Fibroblast of skin of left biceps (primary cell): ENCODE measurements at regions not wholly inside any gene's neighbourhood (a gene's known extent, or its start where the extent isn't known, plus 50 kb on each side); places are given as distances from the start of the nearest gene placed in this dataset.

Experiments
- DNase-seq, 2 experiments: peaks; one replicate each; pipeline ENCODE4 v3.0.0-alpha.2; 2013; ENCODE audit warnings: low read depth in 2 of 2

DNA sequence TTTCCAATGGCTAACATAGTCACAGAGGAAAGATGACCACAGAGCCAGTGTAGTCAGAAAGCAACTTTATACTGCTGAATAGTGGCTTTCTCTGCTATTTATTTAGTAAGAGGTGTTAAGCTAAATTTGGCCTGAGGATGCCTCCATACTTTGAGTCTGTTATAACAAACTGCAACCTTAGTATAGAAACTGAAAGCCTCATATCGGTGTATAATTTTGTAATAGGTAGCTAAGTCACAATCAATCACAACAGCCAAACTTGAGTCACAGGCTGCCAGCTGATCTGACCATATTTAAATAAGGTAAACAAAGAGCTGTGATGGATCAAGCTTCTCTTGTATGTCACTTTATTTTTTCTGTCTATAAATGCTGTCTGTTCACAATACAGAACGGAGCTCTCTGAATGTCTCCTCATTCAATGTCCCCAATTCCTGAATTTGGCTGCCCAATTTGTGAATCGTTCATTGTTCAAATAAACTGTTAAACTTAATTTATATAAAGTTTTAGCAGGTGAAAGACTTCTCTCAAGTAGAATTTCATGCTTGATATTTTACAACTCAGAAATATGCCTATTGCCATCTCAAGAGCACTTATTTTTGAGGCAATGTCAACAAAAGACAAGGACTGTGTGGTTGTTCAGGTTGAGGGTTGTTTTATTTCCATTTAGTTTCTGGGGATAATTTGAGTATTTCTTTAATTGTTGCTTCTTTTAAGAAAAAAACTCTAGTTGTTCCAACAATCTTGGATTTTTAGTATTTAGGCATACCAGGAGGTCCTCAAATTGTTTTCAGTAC lies 339.7 kb upstream of the B3GALT2 start:
- no peak for DNase-seq

DNA sequence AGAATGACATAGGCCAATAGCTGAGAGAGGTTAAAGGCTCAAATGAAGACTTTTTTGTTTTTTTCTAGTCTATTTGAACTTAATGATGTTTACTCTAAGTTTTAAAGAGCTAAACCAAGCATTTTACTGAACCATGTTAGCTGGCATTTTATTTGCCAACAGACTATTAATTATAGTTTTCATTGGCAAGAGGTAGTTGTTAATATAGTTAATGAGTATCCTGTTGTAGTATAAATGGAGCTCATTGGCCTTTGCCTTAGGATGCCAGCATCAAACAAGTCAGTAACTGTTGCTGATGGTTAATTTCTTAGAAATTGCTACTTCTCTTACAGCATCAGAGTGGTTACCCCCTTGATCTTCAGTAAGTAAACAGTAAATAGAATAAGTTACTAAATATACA lies 339.0 kb upstream of the B3GALT2 start:
- DNase-seq: no peak

DNA sequence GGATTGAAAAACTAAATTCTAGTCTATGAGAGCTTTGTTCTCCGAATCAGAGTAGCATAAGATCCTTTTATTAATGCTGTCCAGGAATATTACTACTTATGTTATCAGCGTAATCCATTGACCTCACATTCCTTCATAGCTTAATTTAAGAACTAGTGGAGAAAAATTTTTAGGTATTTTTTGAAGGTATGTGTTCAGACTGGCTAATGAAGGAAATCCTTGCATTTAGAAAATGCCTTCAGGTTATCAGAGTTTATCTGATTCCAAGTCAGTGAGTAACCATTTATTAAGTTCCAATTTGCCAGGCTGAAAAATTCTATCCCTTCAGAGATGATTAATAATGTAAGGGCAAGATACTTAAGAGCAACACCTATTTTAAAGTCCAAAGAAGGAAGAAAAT lies 338.2 kb upstream of the B3GALT2 start:
- DNase-seq: no peak

DNA sequence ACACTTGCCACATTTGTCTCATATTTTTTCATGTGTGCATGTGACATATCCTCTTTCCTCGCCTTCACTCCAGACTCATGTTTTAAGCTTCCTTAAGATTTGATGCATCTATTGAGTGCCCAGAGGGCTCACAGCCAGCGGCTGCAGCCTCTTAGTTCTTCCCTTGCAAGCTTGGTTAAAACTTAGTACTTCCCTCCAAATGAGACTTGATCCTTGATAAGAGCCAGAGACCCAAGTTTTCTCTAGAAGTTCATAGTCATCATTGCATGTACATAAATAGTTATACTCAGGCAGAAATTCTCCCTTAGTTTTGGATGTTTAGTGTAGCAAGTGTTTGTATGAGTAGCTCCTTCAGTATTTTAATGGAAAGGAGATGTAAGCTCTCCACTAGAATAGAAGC lies 337.6 kb upstream of the B3GALT2 start:
- no peak for DNase-seq

DNA sequence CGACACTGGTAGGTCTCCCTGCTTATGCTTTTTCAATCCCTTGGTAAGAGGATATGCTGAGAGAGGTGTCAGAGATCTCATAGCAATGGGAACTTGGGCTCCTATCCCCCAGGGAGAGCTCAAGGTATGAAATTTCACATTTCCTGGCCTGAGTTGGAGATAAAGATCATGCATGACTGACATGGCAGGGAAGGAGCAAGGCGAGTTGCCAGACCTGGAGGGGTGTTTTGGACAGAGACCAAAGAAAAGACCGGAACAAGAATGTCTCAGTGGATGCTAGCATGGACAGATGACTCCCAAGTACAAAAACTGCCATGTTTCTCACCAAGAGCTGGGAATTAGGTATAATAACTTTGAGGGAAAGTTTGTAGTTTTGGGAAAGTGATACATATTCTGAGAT lies 334.1 kb upstream of the B3GALT2 start:
- DNase-seq: no peak

DNA sequence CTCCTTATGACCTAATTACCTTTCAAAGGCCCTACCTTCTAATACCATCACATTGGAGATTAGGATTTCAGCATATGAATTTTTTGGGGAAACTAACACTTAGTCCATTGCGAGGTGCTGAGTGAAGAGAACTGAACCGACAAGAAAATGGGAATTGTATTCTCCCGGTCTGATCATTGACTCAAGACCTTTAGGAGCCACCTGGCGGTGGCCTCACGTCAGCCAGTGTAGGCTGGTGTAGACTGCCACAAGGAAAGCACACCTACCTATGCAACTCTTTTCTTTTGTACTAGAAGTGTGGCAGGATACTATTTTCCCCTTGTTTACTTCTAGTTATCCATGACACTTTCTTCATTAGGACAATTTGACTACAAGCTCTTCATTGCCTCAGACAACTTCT lies 333.5 kb upstream of the B3GALT2 start:
- DNase-seq: no peak

DNA sequence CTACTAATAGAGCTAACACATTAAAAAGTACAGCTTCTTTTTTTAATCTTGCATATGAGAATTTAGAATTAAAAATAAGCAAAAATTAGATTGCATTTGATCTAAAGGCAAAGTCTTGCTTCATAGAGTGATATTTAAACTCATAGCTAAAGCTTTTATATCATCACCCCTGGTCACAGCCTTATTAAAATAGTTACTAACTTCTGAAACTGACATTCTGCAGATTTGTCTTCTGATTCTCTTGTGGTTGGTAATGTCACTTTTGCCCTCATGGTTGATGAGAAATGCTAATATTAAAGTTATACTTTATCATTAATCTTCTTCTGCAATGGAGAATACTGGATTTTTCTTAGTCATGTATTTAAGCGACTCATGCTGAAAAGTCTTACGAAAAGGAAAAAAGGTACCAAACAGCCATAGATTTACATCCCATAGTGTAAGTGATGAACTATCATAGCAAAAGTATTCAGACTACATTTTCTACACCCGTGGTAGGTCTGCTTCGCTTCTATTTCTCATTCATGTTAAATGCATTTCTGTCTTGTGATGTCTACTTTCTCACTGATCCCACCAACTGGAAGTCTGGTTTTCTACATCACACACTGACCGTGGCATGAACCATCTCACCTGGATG lies 330.5 kb upstream of the B3GALT2 start:
- no peak for DNase-seq

DNA sequence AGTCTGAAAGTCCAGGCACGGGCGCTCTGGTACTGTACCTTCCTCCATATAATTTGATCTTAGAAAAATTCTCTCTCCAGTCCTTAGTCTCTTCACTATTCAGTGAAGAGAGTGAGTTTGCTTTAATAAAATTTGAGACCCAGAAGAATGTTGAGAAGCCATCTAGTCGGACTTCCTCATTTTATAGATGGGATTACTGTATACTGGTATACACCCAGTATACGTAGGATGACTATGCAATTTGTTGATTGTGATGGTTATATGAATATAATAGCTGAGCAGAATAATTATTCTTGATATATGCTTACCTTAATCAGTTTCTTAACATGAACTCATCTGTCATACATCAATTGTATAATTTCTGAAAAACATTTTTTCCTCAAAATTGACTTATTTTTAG lies 328.0 kb upstream of the B3GALT2 start:
- DNase-seq: no peak

DNA sequence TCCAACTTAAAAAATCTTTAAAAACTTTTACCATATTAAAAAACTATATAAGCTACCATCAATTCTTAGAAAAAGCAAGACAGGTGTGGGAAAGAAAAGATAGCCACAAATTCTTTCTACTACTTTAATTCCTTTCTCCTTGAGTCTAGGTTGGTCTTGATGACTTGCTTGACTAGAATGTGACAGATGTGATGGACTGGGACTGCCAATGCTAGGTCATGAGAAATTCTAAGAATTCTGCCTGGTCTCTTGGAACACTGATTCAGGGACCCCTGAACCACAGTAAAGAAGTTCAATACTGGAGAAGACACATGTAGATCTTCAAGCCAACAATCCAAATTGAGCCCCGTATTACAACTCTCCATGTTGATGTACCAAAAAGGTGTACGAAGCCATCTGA lies 326.6 kb upstream of the B3GALT2 start:
- no peak for DNase-seq

DNA sequence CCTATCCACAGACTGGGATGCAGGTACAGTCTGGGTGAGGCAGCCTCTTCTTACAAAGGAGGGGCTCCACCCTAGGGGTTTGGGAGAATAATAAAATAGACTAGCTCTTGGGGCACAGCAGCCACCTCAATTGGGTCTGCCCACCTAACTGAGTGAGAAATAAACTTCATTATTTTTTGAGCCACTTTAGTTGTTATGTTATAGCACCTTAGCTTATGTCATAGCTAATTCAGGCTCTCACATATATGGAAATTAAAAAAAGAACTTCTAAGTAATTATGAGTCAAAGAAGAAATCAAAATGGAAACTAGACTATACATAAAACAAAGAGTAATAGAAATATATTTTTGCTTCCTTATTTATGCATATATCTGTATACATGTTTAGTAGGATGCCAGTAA lies 318.5 kb upstream of the B3GALT2 start:
- DNase-seq: no peak

DNA sequence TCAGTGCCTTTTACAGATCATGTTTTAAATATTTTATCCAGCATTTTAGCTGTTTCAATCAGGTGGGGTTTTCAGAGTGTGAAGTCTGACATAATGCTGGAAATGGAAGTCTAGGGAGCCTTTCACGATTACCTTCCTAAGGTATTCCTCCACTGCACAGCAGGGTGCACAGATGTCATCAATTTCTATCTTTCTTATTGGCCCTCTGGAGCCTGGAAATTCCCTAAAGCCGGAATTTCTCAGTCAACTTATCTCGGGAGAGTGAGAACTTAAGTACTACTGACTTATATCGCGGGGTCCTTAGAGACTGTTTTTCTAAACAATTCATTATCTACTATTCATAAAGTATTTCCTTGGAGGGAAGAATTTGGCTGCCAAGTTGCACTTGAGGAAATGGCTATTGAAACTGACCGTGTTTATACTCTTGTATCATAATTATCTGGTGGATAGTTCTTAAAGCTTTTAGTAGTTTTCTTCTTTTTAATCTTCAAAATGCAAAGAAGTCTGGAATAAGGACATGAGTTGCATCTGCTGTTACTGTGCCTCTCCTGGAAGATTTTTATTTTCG lies 311.8 kb upstream of the B3GALT2 start:
- DNase-seq: no peak

DNA sequence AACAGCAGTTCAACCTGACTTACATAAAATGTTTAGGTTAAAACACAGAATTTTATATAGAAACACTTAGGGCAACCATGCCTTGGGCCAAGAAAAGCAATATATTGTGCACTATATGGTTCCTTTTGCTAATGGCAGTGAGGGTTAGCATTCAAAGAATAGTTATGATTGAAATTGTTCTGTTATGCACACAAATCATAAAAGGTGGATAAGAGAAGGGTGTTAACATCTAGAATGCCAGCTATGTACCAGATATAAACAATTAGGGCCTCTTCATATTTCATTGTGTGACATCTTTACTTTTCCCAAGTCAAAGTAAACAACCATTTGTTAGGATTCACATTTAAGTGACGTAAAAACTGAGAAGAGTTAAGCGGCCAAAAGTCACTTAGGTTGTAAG lies 308.0 kb upstream of the B3GALT2 start:
- no peak for DNase-seq

DNA sequence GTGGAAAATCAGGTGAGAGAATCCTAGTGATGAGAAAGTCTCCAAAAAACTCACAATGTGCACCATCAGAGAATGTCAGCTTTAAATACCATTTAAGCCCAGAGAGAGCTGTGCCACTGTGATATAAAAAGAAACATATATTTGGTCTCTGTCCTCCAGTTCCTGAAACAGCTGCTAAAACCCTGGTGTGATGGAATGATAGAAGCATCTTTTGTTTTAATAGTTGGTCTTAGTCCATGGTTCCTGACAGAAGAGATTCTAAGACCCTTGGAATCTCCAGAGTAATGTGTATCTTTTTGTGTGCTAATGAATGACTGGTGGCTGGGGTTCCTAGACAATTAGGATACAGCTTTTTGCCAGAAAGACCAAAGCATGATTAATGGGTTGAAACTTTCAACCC lies 302.8 kb upstream of the B3GALT2 start:
- DNase-seq: no peak

DNA sequence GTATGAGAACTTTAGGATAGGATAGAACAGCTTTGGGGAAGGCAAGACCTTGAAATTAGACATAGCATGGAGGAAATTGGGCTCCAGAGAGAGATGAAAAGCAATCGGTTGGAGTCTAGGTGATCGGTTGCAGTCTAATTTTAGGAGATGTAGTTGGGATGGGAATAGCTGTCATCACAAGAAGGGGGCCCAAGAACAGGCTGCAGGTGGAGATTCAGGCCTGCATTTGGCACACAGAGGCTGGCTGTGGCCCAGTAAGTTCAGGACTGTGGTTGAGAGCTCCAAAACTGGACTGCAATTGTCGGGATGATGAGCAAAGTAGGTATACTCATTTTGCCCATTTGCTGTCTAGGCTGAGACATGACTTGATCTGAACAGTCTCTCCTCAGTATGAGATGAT lies 301.3 kb upstream of the B3GALT2 start:
- DNase-seq: no peak

DNA sequence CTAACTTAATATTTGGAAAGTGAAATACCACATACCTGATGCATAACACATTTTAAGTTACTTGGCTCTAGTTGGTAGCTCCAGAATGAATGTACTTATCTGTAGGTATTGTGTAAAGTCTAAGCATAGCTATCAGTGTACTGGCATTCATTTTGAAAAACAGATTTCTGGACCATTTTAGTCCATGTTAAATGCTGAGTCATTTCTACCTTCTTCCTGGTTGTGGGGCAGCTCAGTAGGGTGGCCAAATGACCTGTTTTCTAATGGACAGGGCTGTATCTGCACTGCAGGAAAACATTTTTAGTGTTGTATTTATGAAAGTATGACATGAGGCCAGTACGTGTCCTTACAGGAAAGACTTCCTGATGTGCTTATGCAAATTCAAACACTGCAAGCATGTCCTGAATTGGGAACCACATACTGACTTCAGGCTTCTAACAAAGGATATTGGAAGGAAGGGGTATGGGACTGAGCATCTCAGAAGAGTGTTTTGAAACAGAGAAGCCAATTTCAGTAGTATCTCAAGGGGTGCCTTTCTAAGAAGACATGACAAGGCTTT lies 300.3 kb upstream of the B3GALT2 start:
- no peak for DNase-seq

DNA sequence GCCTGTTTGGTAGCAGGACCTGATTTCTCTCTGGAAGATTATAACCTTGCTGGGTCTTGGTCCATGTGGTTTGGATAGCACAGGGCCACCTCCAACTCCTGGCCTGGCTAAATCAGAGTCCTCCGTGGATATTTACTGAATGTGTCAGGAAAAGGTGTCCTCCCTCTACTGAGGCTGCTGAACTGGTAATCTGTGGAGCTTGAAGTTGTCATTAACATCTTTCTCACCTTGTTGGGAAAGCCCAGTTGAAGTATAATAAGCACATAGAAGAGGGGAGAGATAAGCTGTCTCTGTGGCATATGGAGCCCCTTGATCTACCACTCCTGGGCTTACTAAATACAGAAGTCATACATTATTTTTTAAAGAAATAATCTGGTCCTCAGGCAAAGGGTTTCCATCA lies 294.3 kb upstream of the B3GALT2 start:
- DNase-seq: no peak

DNA sequence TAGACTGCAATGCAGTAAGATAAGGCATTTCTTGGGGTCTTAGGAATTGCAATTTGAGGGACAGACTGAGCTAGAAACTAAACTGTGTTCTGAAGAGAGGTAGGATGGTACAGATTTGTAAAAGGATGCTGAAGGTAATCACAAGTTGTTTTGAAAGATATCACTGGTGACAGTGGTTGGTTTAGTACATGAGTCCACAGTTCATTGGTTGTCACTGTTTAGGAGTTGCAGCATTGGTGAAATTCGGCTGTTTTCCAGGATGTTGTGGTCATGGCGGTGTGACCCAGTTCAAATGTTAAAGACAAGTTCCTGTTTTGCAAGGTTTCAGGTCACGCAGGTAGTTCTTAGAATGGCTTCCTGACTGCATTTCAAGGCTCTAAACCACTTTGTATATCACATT lies 292.8 kb upstream of the B3GALT2 start:
- no peak for DNase-seq

DNA sequence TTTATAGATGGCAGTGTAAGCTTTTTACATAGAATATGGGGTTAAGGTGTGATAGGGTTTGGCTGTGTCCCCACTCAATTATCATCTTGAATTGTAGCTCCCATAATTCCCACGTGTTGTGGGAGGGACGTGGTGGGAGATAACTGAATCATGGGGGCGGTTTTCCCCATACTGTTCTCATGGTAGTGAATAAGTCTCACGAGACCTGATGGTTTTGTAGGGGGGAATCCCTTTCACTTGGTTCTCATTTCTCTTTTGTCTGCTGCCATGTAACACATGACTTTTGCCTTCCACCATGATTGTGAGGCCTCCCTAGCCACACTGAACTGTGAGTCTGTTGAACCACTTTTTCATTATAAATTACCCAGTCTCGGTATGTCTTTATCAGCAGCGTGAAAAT lies 290.3 kb upstream of the B3GALT2 start:
- no peak for DNase-seq

DNA sequence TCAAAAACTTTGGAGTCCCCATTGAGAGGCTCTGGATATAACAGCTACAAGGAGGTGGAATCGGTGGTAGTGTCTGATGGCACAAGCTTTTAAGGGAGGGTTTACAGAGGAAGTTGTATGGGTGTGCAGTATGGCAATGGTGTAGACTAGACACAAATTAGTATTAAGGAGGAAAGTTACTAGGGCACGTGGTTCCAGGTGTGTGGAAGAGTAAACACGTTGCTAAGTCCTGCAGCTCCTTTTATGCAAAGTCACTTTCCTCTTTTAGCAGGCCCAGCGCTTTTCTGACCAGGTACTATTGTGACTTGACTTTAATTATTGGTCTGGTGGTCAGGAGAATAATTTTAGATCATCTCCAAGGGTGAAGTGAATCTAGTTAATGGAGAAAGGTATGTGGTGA lies 287.5 kb upstream of the B3GALT2 start:
- no peak for DNase-seq

DNA sequence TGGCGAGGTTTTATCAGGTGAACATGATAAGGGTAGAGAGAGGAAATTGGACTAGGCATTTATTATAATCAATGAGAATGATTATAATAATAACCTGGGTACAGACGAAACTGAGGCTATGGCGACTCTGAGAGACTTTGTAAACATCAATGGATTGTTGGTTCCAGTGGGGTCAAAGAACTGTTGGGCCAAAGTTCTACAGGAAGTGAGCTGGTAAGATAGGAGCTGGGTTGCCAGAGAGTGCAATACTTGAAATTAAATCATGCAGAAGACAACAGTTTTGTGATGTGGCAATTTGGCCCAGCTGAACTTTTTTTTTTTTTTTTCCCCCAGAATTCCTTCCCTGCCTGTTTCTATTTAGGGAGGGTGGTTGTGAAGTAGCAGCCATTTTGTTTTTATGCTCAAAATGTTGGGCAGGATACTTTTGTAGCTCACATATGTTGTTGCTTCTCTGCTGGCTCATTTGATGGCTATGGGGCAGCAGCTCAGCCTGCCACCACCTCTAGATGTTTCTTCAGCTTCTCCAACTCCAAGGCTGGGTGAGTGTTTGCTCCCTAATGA lies 286.5 kb upstream of the B3GALT2 start:
- no peak for DNase-seq

DNA sequence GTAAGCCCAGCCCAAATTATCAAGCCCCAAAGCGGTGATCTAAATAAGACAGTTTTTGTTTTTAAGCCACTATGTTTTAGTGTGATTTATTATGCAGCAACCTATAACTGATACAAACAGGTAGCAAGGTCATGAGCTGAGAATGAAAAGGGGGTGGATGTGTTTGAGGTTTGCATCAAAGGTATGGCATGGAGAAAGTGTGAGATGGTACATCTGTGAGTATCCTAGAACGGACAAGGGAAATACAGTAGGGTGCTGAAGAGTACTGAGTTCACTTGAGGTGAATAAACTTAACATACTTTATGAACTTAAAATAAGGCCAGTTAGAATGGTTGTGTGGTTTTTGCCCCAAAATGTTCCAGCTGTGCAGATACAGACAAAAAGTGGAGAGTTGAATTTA lies 286.0 kb upstream of the B3GALT2 start:
- no peak for DNase-seq

DNA sequence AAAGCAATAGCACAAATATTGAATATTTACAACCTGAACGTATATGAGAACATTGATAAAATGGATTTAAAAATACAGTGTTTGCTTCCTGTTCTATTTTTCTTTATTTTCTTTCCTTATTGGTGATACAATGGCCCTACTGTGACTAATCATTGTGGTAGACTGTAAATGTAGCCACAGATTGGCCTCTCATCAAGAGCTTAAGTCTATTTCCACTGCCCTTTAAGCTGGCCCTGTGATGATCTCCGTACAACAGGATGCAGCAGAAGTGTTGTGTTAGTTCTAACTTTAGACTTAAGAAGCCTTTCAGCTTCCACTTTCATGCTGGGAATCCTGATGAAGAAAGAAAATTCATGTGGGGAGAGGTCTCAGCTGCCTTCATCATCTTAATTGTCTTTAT lies 285.6 kb upstream of the B3GALT2 start:
- DNase-seq: no peak
